ENCODE measurements at regions not wholly inside any gene's neighbourhood (a gene's known extent, or its start where the extent isn't known, plus 50 kb on each side); places are given as distances from the start of the nearest gene placed in this dataset.
"Not testable (repeated sequence)": the region's sequence is repeated elsewhere in the genome, so short reads cannot be mapped to it uniquely, and the experiment has no call there.

GRCh38 chr9:10835791-10836463 is 223.1 kb upstream of the PTPRD start:
- no peak for DNase-seq

- no peak for DNase-seq
Observed at GRCh38 chr9:10843151-10843550, 230.3 kb upstream of the PTPRD start.

DNA sequence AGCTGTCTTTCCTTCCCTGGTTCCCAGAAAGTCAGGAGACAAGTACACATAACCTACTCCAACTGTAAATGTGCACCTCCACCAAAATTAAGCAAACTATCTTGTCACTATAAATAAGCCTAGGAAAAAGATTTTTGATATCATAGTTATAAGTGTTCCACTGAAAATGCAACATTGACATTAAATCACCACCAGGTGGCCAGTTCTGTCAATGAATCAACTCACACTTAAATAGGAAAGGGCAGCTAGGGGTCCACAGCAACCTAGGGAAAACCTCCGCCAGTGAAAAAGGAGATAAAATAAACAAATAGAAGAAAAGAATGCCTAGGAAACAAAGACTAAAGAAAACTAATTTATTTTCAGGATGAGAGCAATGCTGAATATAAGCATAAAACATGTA is 243.0 kb upstream of the PTPRD start:
- no peak for DNase-seq

GRCh38 chr9:10858817-10859216 is 246.0 kb upstream of the PTPRD start:
- DNase-seq: no peak

DNA sequence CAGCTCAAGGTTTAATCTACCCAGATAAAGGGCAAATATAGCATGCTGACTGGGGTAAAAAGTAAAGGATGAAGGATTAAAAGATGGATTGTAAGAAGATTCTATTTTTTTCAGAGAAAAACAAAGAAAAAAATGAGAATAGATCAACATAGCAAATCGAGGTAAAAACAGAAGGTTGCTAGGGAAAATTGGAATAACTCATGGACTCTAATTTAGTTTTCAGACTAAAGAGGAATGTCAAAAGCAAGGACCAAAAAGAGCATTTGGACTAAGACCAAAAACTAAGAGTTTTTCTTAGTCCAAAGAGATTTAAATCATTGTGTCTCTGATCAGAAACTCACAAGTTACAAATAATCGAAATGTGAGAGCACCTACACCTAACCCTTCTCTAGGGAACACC is 250.7 kb upstream of the PTPRD start:
- DNase-seq: no peak

DNA sequence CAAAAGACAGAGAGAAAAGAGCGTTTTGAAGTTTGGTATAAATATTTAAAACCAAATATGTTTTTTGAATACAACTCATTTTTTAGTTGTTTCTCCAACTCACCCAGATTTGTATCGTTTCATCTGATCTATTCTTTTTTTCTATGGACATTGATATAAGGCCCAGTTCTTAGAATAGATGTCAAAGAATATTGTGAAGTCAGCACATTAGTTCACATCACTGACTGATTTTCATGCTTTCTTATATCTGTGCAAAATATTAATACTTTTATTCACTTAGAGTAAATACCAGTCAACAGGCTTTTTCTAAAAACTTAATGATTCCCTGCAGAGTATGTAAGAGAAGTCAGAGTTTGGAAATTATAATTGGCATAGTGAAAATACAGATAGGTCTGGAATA is 254.4 kb upstream of the PTPRD start:
- DNase-seq: no peak

GRCh38 chr9:10869687-10870086 is 256.9 kb upstream of the PTPRD start:
- DNase-seq: no peak

DNA sequence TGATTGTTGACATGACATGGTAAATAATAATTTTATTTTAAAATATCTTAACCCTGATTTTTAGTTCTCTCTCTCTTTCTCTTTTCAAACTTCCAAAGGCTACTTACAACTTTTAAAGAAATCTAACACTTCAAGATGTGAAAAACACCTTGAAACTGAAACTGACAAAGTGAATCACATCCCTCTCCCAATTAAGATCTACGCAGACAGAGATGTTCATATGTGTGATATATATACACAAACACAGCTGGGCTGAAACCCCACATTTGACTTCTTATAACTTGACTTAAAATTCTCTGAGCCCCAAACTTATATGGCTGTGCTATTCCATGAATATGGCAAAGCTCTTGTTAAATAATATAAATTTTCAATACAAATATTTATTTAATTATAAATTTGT is 261.2 kb upstream of the PTPRD start:
- no peak for DNase-seq

GRCh38 chr9:10875752-10876151 is 262.9 kb upstream of the PTPRD start:
- DNase-seq: no peak

DNA sequence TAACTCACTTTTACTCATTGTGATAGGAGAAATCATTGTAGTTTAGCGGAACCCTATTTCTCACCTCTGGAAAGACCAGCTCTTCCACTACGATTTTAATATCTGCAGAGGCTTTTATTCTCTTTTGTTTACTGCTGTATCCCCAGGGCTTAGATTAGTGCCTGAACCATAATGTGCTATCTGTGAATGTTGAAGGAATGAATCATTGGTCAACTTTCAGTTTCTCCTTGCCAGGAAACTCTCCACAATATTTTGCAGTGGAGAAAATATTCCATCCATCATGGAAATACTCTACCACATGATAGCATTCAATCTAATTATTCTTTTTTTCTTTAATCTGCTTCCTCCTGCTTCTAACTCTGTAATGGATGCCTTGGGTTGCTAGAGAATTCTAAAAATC is 263.5 kb upstream of the PTPRD start:
- no peak for DNase-seq

- not testable (repeated sequence) for DNase-seq
Observed at GRCh38 chr9:10890266-10890665, 277.5 kb upstream of the PTPRD start.

DNA sequence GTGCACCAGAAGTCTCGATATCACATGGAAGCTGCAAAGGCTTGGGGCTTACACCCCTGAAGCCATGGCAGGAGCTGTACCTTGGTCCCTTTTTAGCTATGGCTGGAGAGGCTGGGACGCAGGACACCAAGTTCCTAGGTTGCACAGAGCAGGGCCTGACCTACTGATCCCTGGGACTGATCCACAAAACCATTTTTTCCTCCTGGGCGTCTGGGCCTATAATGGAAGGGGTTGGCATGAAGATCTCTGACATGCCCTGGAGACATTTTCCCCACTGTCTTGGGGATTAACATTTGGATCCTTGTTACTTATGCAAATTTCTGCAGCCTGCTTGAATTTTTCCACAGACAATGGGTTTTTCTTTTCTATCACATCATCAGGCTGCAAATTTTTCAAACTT is 286.7 kb upstream of the PTPRD start:
- DNase-seq: no peak

DNA sequence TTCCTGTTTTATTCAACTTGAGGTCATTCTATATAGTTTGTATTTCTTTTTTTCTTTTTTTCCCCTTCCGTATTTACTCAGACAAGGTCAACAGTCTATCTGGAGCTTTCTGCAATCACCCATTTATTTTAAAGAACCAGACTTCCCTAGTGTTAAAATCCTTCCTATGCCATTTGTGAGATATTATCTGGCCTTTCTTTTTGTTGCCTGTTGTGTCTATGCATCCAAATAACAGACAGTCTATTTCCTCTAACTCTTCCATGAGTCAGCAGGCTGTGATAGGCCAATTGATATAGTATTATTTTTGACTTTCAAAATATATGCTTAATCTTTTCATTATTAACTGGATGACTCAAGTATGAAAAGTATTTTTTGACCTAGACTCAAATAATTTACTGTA is 291.2 kb upstream of the PTPRD start:
- no peak for DNase-seq

- no peak for DNase-seq
Observed at GRCh38 chr9:10910779-10911178, 298.0 kb upstream of the PTPRD start.

- DNase-seq: no peak
Observed at GRCh38 chr9:10911373-10911772, 298.6 kb upstream of the PTPRD start.

DNA sequence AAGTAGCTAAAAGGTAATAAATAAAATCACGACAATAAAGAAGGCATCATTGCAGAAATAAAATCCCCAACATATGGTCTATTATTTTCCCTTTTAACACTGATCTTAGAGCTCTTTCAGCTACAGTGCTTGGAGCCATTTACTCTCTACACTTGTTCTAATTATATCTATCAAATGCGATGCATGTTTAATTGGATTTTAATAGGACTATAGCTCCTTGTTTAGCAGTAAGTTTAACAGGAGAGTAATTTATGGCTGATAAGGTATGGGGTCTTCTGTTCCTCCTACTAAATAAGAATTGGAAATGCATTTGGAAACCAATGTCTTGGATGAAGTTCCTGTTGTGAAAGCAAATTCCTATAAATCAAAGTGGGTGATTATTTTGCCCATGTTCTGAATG is 304.2 kb upstream of the PTPRD start:
- DNase-seq: no peak

DNA sequence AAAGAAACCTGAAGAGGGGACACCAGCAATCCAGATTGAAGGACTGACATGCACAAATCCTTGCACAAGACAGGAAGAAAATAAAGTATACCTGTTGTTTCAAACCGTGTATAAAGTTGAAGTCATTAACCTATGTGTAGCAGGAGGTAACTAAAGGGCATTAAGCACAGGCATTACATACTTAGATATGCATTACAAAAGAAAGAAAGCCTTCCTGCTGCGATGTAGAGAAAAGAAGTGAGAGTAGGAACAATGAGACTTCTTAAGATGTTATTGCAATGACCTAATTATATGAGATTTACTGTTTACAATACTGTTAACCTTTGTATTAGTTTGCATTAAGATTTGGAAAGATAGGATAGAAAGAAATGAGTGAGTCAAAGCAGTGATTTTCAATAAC is 308.9 kb upstream of the PTPRD start:
- no peak for DNase-seq

GRCh38 chr9:10925896-10926295 is 313.1 kb upstream of the PTPRD start:
- DNase-seq: no peak

- no peak for DNase-seq
Observed at GRCh38 chr9:10928372-10928771, 315.6 kb upstream of the PTPRD start.

DNA sequence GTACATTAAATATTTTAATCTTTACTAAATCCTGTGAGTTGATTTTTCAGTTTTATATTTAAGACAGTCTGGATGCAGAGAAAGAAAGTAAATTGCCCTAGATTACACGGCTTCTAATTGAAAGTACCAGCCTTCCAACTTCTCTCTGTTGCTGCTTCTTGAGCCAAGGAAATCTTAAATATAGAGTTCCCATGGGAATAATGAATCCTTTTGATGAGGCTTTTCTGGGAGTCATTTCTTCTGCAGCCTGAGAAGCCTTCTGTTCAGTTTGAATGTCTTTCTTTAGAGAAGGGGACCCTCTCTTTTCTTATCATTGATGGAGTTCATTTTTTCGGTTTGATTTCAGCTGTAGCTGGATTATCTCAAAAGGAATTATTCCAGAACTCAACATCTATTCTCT is 317.3 kb upstream of the PTPRD start:
- no peak for DNase-seq

- no peak for DNase-seq
Observed at GRCh38 chr9:10946676-10947410, 334.0 kb upstream of the PTPRD start.

DNA sequence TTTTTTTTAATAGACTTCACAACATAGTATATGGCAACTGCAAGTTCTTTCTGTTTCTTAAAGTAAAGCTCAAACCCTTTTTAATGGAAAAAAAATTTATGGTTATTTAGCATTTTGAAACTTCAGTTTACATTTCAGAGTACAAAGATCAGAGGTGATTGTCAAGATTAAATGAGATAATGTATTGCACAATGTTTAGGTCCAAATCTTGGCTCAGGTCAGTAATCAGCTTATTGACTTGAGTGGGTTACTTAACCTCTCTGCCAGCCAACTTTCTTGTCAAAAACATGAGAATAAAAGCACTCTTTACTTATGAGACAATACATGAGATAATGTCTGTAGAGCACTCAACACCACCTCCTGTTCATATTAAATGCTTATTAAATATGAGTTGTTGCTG is 345.1 kb upstream of the PTPRD start:
- DNase-seq: no peak

- DNase-seq: no peak
Observed at GRCh38 chr9:10961883-10962282, 349.1 kb upstream of the PTPRD start.
